ENCODE measurements at regions not wholly inside any gene's neighbourhood (a gene's known extent, or its start where the extent isn't known, plus 50 kb on each side); places are given as distances from the start of the nearest gene placed in this dataset.

DNA sequence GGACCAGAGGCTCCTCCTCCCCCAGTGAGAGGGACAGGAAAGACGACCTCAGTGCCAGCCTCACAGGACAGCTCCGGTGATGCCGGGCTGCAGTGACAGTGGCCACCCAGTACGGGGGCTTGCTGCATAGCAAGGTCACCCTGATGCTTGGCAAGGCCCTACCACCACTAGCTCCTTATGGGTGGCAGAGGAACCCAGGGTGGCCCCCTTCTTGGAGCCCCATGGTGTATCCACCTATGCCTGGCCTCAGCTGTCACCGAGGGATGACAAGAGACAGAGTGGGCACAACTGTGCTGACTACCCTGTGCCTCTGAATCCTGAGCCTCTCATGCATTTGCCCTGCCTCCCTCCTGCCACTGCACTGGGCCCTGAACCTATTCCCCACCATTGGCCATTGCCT, 809.2 kb downstream of the TBC1D22A start:
- 82 to 88% methylated on average over 3 to 4 of the region's 5 CpGs for WGBS, 2 donors
- no peaks in the 10 kb centered on the region for H3K36me3 ChIP-seq
- no peak overlapping the region for H3K27ac ChIP-seq
- H3K4me3 ChIP-seq, result no peak overlapping the region
- H3K4me1 ChIP-seq, result no peaks in the 10 kb centered on the region
- DNase-seq (ENCODE audit: low spot score in 2 of 2), result no peak
- no peaks in the 10 kb centered on the region for H3K9me3 ChIP-seq
- TF ChIP-seq EP300 (IDR thresholded peaks at IDR 0.05) (no peak), CTCF (IDR thresholded peaks at IDR 0.05) (no peak), POLR2A (IDR thresholded peaks at IDR 0.05) (no peak)
- H3K27me3 ChIP-seq, result no peaks in the 10 kb centered on the region

GRCh38 chr22:47570851-47571250, 808.4 kb downstream of the TBC1D22A start:
- no peak for DNase-seq (ENCODE audit: low spot score in 2 of 2)
- H3K9me3 ChIP-seq, result no peaks in the 10 kb centered on the region
- TF ChIP-seq POLR2A (IDR thresholded peaks at IDR 0.05) (no peak), CTCF (IDR thresholded peaks at IDR 0.05) (no peak), EP300 (IDR thresholded peaks at IDR 0.05) (no peak)
- no peak overlapping the region for H3K27ac ChIP-seq
- no peaks in the 10 kb centered on the region for H3K4me1 ChIP-seq
- no peaks in the 10 kb centered on the region for H3K27me3 ChIP-seq
- H3K36me3 ChIP-seq, result no peaks in the 10 kb centered on the region
- 88 to 93% methylated on average over 5 of the region's 5 CpGs for WGBS, 2 donors
- H3K4me3 ChIP-seq, result no peak overlapping the region

GRCh38 chr22:47570300-47570685, 807.8 kb downstream of the TBC1D22A start:
- no peak overlapping the region for H3K4me3 ChIP-seq
- 87 to 88% methylated on average over 14 of the region's 14 CpGs for WGBS, 2 donors
- no peaks in the 10 kb centered on the region for H3K27me3 ChIP-seq
- H3K36me3 ChIP-seq, result no peaks in the 10 kb centered on the region
- no peak for DNase-seq (ENCODE audit: low spot score in 2 of 2)
- no peak overlapping the region for H3K27ac ChIP-seq
- H3K4me1 ChIP-seq, result no peaks in the 10 kb centered on the region
- TF ChIP-seq CTCF (IDR thresholded peaks at IDR 0.05), result no peak
- TF ChIP-seq EP300 (IDR thresholded peaks at IDR 0.05), result no peak
- no peak for TF ChIP-seq POLR2A (IDR thresholded peaks at IDR 0.05)
- H3K9me3 ChIP-seq, result no peaks in the 10 kb centered on the region

DNA sequence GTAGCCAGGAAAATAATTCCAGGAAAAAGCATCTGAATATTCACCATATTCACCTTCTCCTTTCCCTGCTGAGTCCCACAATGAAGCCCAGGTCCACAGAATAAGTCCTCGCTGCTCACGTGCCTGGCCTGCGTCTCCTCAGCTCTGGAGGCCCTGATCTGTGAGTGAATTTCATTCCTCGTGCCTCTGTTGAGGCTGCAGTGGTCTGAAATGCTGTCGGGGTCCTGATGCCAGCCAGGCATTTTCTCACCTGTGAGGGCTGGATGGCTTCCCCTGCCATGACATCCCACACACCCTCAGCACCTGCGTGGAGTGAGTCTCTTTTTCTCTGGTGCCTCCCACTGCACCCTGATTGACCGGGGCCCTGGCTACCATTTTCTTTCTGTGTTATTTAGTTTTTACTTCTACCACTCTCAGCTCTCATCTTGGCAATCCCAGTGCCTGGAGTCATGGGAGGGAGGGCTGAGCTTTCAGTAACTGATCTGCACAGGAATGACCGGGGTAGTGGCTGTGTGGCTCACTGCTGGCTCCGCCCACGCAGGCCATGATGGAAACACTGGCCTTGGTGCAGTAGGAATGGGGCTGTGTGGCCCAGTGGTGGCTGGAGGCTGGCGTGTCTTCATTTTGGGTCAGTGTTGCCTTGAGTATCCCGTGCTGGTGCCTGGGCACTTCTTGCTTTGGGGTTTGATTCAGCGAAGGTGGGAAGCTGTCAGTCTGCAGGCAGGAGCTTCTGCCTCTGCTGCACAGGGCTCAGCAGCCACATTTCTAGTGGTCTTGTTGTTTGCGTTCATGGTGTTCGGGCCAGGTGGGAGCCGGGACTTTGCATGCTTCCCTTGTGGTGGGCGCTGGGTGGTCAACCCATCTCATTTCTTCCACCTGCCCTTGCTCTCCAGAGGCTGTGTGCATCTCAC, 807.2 kb downstream of the TBC1D22A start:
- 87 to 89% methylated on average over 17 of the region's 17 CpGs for WGBS, 2 donors
- TF ChIP-seq CTCF (IDR thresholded peaks at IDR 0.05) (no peak), EP300 (IDR thresholded peaks at IDR 0.05) (no peak)
- no peaks in the 10 kb centered on the region for H3K4me1 ChIP-seq
- no peaks in the 10 kb centered on the region for H3K9me3 ChIP-seq
- H3K36me3 ChIP-seq, result no peaks in the 10 kb centered on the region
- no peaks in the 10 kb centered on the region for H3K27me3 ChIP-seq
- H3K27ac ChIP-seq, result no peak overlapping the region
- no peak overlapping the region for H3K4me3 ChIP-seq
- no peak for DNase-seq (ENCODE audit: low spot score in 2 of 2)

- no peak for TF ChIP-seq CTCF (IDR thresholded peaks at IDR 0.05)
- TF ChIP-seq EP300 (IDR thresholded peaks at IDR 0.05), result no peak
- TF ChIP-seq POLR2A (IDR thresholded peaks at IDR 0.05), result no peak
- Histone ChIP-seq H3K27me3 (no peaks in the 10 kb centered on the region), H3K27ac (no peak overlapping the region), H3K4me3 (no peak overlapping the region), H3K9me3 (no peaks in the 10 kb centered on the region), H3K36me3 (no peaks in the 10 kb centered on the region), H3K4me1 (no peaks in the 10 kb centered on the region)
- no peak for DNase-seq (ENCODE audit: low spot score in 2 of 2)
- whole genome bisulfite sequencing, 2 donors, result 84 to 85% methylated on average over 8 of the region's 8 CpGs
Observed at GRCh38 chr22:47568700-47569099, 806.2 kb downstream of the TBC1D22A start.

Data from tibial nerve (tissue), 4 donors.